ENCODE measurements at regions not wholly inside any gene's neighbourhood (a gene's known extent, or its start where the extent isn't known, plus 50 kb on each side); places are given as distances from the start of the nearest gene placed in this dataset.

GRCh38 chr4:3343358-3343757, 50.5 kb downstream of the RGS12 start:
- intact Hi-C loops (cut with DNase I): no loop called here

GRCh38 chr4:3344104-3344503, 51.3 kb downstream of the RGS12 start:
- intact Hi-C loops (cut with DNase I): loop anchor here in 1 of 2 donors (2.0 kb wide), 1 partner anchor 101 kb away; no protein-coding TSS in a partner anchor

More at GRCh38 chr4:3343358-3343757, 50.5 kb downstream of the RGS12 start:
- DNase-seq (ENCODE audit: low spot score): no peak

GRCh38 chr4:3344596-3344995, 51.8 kb downstream of the RGS12 start:
- DNase-seq (ENCODE audit: low spot score): no peak

More at GRCh38 chr4:3344104-3344503, 51.3 kb downstream of the RGS12 start:
- no peak for DNase-seq (ENCODE audit: low spot score)

GRCh38 chr4:3345384-3345783, 52.6 kb downstream of the RGS12 start:
- no peak for DNase-seq (ENCODE audit: low spot score)
- intact Hi-C loops (cut with DNase I): loop anchor here in 1 of 2 donors (2.0 kb wide), 1 partner anchor 99 kb away; no protein-coding TSS in a partner anchor

More at GRCh38 chr4:3344596-3344995, 51.8 kb downstream of the RGS12 start:
- intact Hi-C loops (cut with DNase I): loop anchor here in 1 of 2 donors (2.0 kb wide), 1 partner anchor 100 kb away; no protein-coding TSS in a partner anchor

- intact Hi-C loops (cut with DNase I): loop anchor here in 1 of 2 donors (1.0 kb wide), 1 partner anchor 97 kb away; no protein-coding TSS in a partner anchor
- no peak for DNase-seq (ENCODE audit: low spot score)
Observed at GRCh38 chr4:3346146-3346545, 53.3 kb downstream of the RGS12 start.

- intact Hi-C loops (cut with DNase I): no loop called here
- no peak for DNase-seq (ENCODE audit: low spot score)
Observed at GRCh38 chr4:3347871-3348270, 55.0 kb downstream of the RGS12 start.

GRCh38 chr4:3348621-3349020, 55.8 kb downstream of the RGS12 start:
- intact Hi-C loops (cut with DNase I): no loop called here
- no peak for DNase-seq (ENCODE audit: low spot score)

- no peak for DNase-seq (ENCODE audit: low spot score)
- intact Hi-C loops (cut with DNase I): no loop called here
Observed at GRCh38 chr4:3349116-3349515, 56.3 kb downstream of the RGS12 start.

GRCh38 chr4:3351997-3352396, 59.2 kb downstream of the RGS12 start:
- intact Hi-C loops (cut with DNase I): loop anchor here in 1 of 2 donors (5.0 kb wide), 1 partner anchor 460 kb away; no protein-coding TSS in a partner anchor
- no peak for DNase-seq (ENCODE audit: low spot score)

- no peak for DNase-seq (ENCODE audit: low spot score)
- intact Hi-C loops (cut with DNase I): loop anchor here in 1 of 2 donors (5.0 kb wide), 1 partner anchor 460 kb away; no protein-coding TSS in a partner anchor
Observed at GRCh38 chr4:3352505-3352904, 59.7 kb downstream of the RGS12 start.

GRCh38 chr4:3352941-3353594, 60.2 kb downstream of the RGS12 start:
- intact Hi-C loops (cut with DNase I): loop anchor here in 1 of 2 donors (5.0 kb wide), 1 partner anchor 461 kb away; no protein-coding TSS in a partner anchor
- no peak for DNase-seq (ENCODE audit: low spot score)

- no peak for DNase-seq (ENCODE audit: low spot score)
- intact Hi-C loops (cut with DNase I): loop anchor here in 1 of 2 donors (5.0 kb wide), 1 partner anchor 462 kb away; no protein-coding TSS in a partner anchor
Observed at GRCh38 chr4:3353752-3354454, 61.1 kb downstream of the RGS12 start.

- no peak for DNase-seq (ENCODE audit: low spot score)
- intact Hi-C loops (cut with DNase I): loop anchor here in 1 of 2 donors (5.0 kb wide), 1 partner anchor 462 kb away; no protein-coding TSS in a partner anchor
Observed at GRCh38 chr4:3354455-3354811, 61.6 kb downstream of the RGS12 start.

GRCh38 chr4:3355266-3355748, 62.5 kb downstream of the RGS12 start:
- DNase-seq (ENCODE audit: low spot score): no peak
- intact Hi-C loops (cut with DNase I): no loop called here

GRCh38 chr4:3358656-3359055, 65.8 kb downstream of the RGS12 start:
- DNase-seq (ENCODE audit: low spot score): no peak
- intact Hi-C loops (cut with DNase I): no loop called here

- intact Hi-C loops (cut with DNase I): no loop called here
- DNase-seq (ENCODE audit: low spot score): no peak
Observed at GRCh38 chr4:3360777-3361176, 68.0 kb downstream of the RGS12 start.

- no peak for DNase-seq (ENCODE audit: low spot score)
- intact Hi-C loops (cut with DNase I): no loop called here
Observed at GRCh38 chr4:3361406-3361805, 68.6 kb downstream of the RGS12 start.

GRCh38 chr4:3361896-3362295, 69.1 kb downstream of the RGS12 start:
- intact Hi-C loops (cut with DNase I): no loop called here
- no peak for DNase-seq (ENCODE audit: low spot score)

GRCh38 chr4:3362431-3363287, 69.8 kb downstream of the RGS12 start:
- DNase-seq (ENCODE audit: low spot score): no peak
- intact Hi-C loops (cut with DNase I): no loop called here

All from posterior vena cava (tissue), 2 donors.